Right atrium auricular region (tissue), 2 donors: ENCODE measurements at regions not wholly inside any gene's neighbourhood (a gene's known extent, or its start where the extent isn't known, plus 50 kb on each side); places are given as distances from the start of the nearest gene placed in this dataset.

Source experiments
- DNase-seq: peaks from one replicate; pipeline ENCODE4 v3.0.0-alpha.2; 2019; ENCODE audit warnings: low spot score
- H3K27ac ChIP-seq, 2 donors: fragments of 200-600 bp; sonication (generic); 1 replicate in 1 of 2; 2 replicates in 1 of 2; pipeline ENCODE4 v1.5.1; 2016 to 2019
- H3K27me3 ChIP-seq, 2 donors: fragments of 200-600 bp; sonication (generic); one replicate each; pipeline versions ENCODE4 v1.5.1 to v1.6.0; 2017 to 2019
- H3K36me3 ChIP-seq: fragments of 200-600 bp; sonication (generic); one replicate; pipeline ENCODE4 v1.5.1; 2016
- H3K4me1 ChIP-seq, 2 donors: fragments of 200-600 bp; sonication (generic); one replicate each; pipeline versions ENCODE4 v1.5.1 to v1.6.0; 2017 to 2019
- H3K4me3 ChIP-seq, 2 donors: fragments of 200-600 bp; sonication (generic); 1 replicate in 1 of 2; 2 replicates in 1 of 2; pipeline ENCODE4 v1.5.1; 2017 to 2019; ENCODE audit warnings: mild to moderate bottlenecking in 1 of 2, moderate library complexity in 1 of 2
- H3K9me3 ChIP-seq, 2 donors: fragments of 200-600 bp; sonication (generic); one replicate each; pipeline ENCODE4 v1.5.1; 2019
- CTCF ChIP-seq, 2 donors: fragments of 200-600 bp; sonication (generic); IDR thresholded peaks; one replicate each; pipeline ENCODE4 v1.5.1; 2019; ENCODE audit warnings: antibody characterized with exemption in 2 of 2

GRCh38 chr15:100727291-100727851, 125.0 kb downstream of the ASB7 start:
- DNase-seq = peak; percentile 50
- H3K4me3 ChIP-seq = no peak overlapping the region
- no peaks in the 10 kb centered on the region for H3K9me3 ChIP-seq
- H3K36me3 ChIP-seq = no peaks in the 10 kb centered on the region
- H3K27ac ChIP-seq = no peak overlapping the region
- H3K27me3 ChIP-seq = no peaks in the 10 kb centered on the region
- peaks cover 0 to 2% of the 10 kb centered on the region in 2 donors for H3K4me1 ChIP-seq
- TF ChIP-seq CTCF (IDR thresholded peaks at IDR 0.05) = no peak

GRCh38 chr15:100728371-100729201, 126.2 kb downstream of the ASB7 start:
- TF ChIP-seq CTCF (IDR thresholded peaks at IDR 0.05) = no peak
- Histone ChIP-seq H3K9me3 (no peaks in the 10 kb centered on the region), H3K4me1 (peaks cover 0 to 14% of the 10 kb centered on the region in 2 donors), H3K27ac (no peak overlapping the region), H3K4me3 (no peak overlapping the region), H3K36me3 (no peaks in the 10 kb centered on the region), H3K27me3 (no peaks in the 10 kb centered on the region)
- no peak for DNase-seq

GRCh38 chr15:100729461-100729860, 127.1 kb downstream of the ASB7 start:
- no peaks in the 10 kb centered on the region for H3K9me3 ChIP-seq
- no peak for TF ChIP-seq CTCF (IDR thresholded peaks at IDR 0.05)
- H3K36me3 ChIP-seq = no peaks in the 10 kb centered on the region
- no peak overlapping the region for H3K4me3 ChIP-seq
- H3K4me1 ChIP-seq = peaks cover 0 to 17% of the 10 kb centered on the region in 2 donors
- no peak overlapping the region for H3K27ac ChIP-seq
- H3K27me3 ChIP-seq = no peaks in the 10 kb centered on the region
- DNase-seq = no peak

- no peak for DNase-seq
These were observed 127.7 kb downstream of the ASB7 start for GRCh38 chr15:100730129-100730528.

GRCh38 chr15:100730655-100731266, 128.4 kb downstream of the ASB7 start:
- no peak overlapping the region for H3K27ac ChIP-seq
- peaks cover 0 to 17% of the 10 kb centered on the region in 2 donors for H3K4me1 ChIP-seq
- no peak for TF ChIP-seq CTCF (IDR thresholded peaks at IDR 0.05)
- H3K4me3 ChIP-seq = no peak overlapping the region
- no peaks in the 10 kb centered on the region for H3K27me3 ChIP-seq
- no peak for DNase-seq
- no peaks in the 10 kb centered on the region for H3K9me3 ChIP-seq
- H3K36me3 ChIP-seq = no peaks in the 10 kb centered on the region

More at GRCh38 chr15:100730129-100730528, 127.7 kb downstream of the ASB7 start:
- H3K4me3 ChIP-seq = no peak overlapping the region
- peaks cover 0 to 17% of the 10 kb centered on the region in 2 donors for H3K4me1 ChIP-seq
- H3K36me3 ChIP-seq = no peaks in the 10 kb centered on the region
- no peak overlapping the region for H3K27ac ChIP-seq
- no peak for TF ChIP-seq CTCF (IDR thresholded peaks at IDR 0.05)
- H3K27me3 ChIP-seq = no peaks in the 10 kb centered on the region
- no peaks in the 10 kb centered on the region for H3K9me3 ChIP-seq
